ENCODE measurements at regions not wholly inside any gene's neighbourhood (a gene's known extent, or its start where the extent isn't known, plus 50 kb on each side); places are given as distances from the start of the nearest gene placed in this dataset.
A peak's percentile ranks its signal among the peaks of the same experiment; 100 is the strongest.

DNA sequence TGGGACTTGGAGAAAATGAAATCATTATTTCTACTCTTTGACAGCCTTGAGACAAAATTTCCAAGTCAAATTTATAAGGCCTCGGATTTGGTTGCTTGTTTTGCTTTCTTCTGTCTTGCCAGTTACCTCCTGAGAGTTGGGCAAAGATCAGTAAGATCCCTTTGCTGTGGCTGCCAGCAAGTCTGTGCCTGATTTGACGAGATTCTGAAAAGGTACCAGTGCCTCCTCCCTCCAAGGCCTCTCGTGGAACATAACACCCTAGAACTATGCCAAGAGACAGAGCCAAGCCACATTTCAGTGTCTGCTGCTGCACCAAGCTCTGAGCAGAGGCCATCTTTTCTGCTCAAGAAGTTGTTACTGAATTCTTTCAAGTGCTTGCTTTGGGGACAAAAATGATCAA lies 61.0 kb downstream of the GTPBP8 start:
- DNase-seq: no peak

DNA sequence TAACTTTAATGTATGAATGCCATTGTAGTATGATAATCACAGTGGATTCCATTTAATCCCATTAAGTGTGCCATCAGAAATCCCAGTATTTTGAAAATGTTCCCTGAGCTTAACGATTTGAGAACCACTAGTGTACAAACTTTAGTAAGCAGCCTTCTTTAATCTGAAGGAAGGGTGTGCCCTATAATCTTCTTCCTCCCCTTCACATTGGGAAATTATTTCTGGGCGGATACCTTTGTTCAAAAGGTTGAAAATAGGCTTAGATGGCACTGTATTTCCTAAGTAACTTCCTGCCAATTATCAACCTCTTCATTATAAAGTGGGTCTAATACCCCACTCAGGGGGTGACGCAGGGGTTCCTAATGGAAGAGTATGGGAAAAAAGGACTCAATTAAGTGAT lies 62.4 kb downstream of the GTPBP8 start:
- no peak for DNase-seq

GRCh38 chr3:113054552-113054951 lies 63.8 kb downstream of the GTPBP8 start:
- peak; percentile 61 for DNase-seq

DNA sequence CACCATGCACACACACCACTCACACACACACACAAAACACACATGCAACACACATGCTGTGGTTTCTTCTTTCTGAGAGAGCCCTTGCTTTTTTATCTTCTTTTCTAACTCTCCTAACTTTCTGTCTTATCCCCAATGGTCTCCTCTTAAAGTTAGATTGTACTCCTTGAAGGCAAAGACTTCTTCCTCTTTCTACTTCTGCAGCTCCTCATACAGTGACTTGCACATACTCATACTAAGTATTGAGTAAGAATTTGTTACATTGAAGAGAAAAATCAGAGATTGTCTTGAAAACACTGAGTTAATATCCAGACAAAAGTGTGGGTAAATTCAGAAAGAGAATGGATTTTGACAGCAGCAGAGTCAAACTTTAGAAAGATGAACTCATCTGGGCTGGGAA lies 64.4 kb downstream of the GTPBP8 start:
- no peak for DNase-seq

DNA sequence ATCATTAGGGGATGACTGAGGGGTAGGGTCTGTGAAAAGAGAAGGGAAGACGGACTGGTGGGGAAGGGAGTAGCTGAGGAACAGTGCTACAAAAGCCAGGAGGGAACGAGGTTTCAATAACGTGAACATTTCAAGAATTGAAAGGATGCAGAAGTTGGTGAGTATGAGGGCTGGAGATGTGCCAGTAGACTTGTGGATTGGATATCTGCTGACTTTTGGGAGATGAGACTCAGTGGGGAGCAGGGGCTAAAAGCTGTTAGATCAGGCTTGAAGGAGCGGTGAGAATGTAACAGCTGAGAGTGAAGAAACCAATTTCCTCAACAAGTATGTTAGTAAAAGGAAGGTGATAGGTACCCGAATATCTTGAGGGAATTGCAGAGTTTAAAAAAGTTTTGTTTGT lies 65.2 kb downstream of the GTPBP8 start:
- peak; percentile 38 for DNase-seq

- no peak for DNase-seq
These were observed 66.3 kb downstream of the GTPBP8 start for GRCh38 chr3:113057117-113057516.

GRCh38 chr3:113058188-113058587 lies 67.4 kb downstream of the GTPBP8 start:
- DNase-seq: no peak

GRCh38 chr3:113062705-113063104 lies 71.9 kb downstream of the GTPBP8 start:
- DNase-seq: no peak

GRCh38 chr3:113063126-113063894 lies 72.5 kb downstream of the GTPBP8 start:
- no peak for DNase-seq

GRCh38 chr3:113064183-113064582 lies 73.4 kb downstream of the GTPBP8 start:
- DNase-seq: no peak

- no peak for DNase-seq
These were observed 74.6 kb downstream of the GTPBP8 start for GRCh38 chr3:113065336-113065735.

DNA sequence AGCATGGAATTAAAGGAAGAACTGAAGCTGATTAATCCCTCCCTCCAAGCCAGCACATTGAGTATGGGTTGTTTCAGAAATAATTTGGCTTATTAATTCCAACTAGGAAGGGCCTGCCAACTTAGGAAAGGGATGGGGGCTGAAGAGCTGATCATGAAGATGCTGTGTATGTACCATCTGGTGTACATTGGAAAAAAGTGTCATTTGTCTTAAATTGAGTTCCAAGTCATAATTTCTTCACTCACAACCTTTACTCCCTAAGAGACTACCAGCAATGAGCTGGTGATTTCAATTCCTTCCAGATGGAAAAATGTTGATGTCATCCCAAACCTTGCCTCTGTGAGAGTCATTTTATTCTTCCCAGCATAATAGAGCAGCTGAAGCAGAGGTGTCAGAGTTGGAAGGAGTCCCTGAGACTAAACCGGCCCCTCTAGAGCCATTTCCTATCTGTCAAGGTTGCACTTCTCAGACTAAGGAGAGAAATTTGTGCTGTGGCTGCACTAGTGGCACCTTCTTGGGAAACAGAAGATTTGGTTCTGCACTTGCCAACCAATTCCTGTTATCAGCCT lies 79.4 kb downstream of the GTPBP8 start:
- DNase-seq: peak; percentile 86

DNA sequence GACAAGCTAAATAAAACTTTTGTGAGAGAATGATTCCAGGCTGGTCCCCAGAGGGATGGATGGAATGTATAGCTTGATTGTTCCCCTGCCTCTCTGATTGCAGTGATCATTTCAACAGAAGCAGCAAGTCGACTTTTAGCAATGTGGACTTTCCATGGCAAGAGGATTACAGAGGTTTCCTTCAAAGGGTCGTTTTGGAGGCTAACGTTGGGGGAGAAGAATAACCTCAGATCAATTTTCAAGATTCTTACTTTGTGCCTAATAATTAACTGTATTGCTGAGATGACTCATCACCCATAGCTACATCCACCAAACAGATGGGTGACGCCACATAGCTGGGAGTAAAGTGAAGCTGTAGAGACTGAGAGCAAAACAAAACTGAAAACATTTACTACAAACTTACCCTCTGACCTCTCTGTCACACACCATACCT lies 79.9 kb downstream of the GTPBP8 start:
- peak; percentile 81 for DNase-seq

DNA sequence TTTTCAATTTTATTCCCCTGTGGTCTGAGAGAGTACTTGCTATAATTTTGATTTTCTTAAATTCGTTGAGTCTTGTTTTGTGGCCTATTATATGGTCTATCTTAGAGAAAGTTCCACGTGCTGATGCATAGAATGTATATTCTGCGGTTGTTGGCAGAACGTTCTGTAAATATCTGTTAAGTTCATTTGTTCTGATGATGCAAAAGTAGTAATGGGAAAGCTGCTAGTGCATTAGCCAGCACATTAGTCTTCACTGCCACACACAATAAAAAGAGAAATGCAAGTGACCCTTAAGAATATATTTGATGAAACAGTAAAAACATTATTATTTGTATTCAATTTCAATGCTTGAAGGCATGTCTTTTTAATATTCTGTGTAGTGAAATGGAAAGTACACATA lies 84.8 kb downstream of the GTPBP8 start:
- DNase-seq: no peak

- no peak for DNase-seq
These were observed 88.6 kb downstream of the GTPBP8 start for GRCh38 chr3:113079218-113079961.

- DNase-seq: peak; percentile 98
These were observed 94.0 kb downstream of the GTPBP8 start for GRCh38 chr3:113084777-113085176.

DNA sequence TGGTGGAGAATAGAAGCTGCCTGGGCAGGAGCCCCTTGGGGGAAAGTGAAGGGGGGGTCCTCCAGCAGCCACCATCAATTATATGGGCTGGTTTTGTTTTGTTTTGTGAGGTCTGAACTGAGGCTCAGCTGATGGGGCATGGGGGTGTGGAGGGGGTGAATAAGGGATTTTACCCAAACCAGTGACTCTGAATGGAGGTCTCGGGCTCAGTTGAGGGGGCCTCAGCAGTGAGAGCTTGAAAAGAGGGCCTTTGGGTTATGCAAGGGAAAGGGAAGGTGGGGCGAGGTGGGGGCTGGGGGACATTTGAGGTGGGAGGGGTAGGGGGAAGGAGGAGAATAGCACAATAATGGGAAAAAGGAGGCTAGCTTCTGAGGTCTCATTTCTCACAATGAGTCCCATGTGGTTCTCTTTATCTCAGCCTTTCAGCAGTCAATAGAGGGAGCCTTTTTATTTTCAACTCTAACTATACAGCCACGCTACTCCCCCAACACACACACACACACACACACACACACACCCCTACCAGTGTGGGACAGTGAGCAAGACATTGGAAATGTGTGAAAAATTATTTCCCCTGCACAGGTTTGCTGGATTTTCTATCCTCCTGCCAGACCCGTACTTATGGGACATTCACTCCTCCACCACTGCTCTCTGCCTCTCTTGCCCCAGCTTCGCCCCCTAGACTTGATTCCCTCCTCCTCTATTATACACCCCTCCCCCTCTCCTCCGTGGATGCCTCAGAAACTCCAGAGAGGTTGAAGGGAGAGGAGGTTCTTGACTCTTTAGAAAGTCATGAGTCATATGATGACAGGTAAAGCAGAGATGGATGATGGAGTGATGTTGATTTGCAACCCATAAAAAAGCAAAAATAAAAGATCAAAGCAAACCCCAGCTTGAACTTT lies 96.0 kb downstream of the GTPBP8 start:
- DNase-seq: peak; percentile 70

DNA sequence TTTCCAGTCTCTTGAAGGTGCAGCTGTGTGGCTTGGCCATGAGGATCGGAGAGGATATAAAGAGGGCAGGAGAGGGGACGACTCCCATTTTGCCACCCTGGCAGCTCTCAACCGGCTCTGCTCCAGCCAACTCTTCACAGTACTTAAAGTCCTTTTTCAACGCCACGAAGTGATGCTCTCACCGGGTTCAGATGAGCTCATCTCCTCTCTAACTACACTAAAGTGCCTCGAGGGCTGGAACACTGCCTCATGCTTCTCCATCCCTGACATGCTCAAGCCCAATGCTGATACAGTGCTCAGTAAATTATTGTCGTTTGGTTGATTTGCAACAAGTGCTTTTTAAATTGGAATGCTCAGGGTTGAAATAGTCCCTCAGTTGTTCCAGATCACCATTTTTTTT lies 97.8 kb downstream of the GTPBP8 start:
- DNase-seq: no peak

DNA sequence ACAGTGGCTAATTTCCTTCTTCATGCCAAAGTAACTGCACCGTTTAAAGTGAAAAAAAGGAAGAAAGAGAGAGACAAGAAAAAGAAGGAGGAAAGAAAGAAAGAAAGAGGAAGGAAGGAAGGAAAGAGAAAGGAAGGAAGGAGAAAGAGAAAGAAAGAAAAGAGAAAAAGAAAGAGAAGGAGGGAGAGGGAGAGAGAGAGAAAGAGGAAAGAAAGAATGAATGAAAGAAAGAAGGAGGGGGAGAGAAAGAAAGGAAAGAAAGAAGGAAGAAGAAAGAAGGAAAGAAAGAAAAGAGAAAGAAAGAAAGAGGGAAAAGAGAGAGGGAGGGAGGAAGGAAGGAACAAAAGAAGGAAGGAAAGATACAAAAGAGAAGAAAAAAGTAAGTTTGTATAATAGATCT lies 100.6 kb downstream of the GTPBP8 start:
- DNase-seq: no peak

DNA sequence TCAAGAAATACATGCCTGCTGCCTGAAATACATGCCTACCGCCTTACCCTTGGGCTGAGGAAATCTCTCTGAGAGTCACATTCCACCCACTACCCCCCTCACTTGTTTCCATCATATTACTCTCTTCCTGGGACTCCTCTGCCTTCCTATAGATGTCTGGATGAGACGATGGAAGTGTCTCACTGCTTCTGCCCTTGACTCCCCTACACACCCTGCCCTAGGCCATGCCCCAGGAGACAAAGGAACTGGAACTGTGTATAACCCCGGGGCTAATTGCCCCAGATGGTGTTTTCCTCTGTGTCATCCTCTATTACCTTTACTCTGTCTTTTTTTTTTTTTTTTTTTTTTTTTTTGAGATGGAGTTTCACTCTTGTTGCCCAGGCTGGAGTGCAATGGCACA lies 102.0 kb downstream of the GTPBP8 start:
- DNase-seq: no peak

- no peak for DNase-seq
These were observed 103.8 kb downstream of the GTPBP8 start for GRCh38 chr3:113094337-113095221.
